Hepatocyte (in vitro differentiated cells): ENCODE measurements at regions not wholly inside any gene's neighbourhood (a gene's known extent, or its start where the extent isn't known, plus 50 kb on each side); places are given as distances from the start of the nearest gene placed in this dataset.
"Not testable (repeated sequence)": the region's sequence is repeated elsewhere in the genome, so short reads cannot be mapped to it uniquely, and the experiment has no call there.

Experiments used
- DNase-seq: peaks from one replicate; pipeline ENCODE4 v3.0.0-alpha.2; 2016; ENCODE audit warnings: low spot score
- H2AFZ ChIP-seq: fragments of 200-600 bp; sonication (generic); 2 replicates; pipeline ENCODE4 v1.6.0; 2016; ENCODE audit warnings: antibody characterized with exemption, mild to moderate bottlenecking
- H3K27ac ChIP-seq: fragments of 200-600 bp; sonication (generic); 2 replicates; pipeline ENCODE4 v1.5.1; 2016; ENCODE audit warnings: mild to moderate bottlenecking
- H3K27me3 ChIP-seq: fragments of 200-600 bp; sonication (generic); 2 replicates; pipeline ENCODE4 v1.6.1; 2016
- H3K36me3 ChIP-seq: fragments of 200-600 bp; sonication (generic); replicated peaks from 2 replicates; pipeline ENCODE4 v1.5.1; 2016; ENCODE audit warnings: low read depth; ENCODE audit not compliant: insufficient read depth
- H3K4me1 ChIP-seq: fragments of 200-600 bp; sonication (generic); 2 replicates; pipeline ENCODE4 v1.5.1; 2016; ENCODE audit warnings: mild to moderate bottlenecking, moderate library complexity; ENCODE audit not compliant: insufficient read depth
- H3K4me2 ChIP-seq: fragments of 200-600 bp; sonication (generic); 2 replicates; pipeline ENCODE4 v1.6.0; 2016
- H3K4me3 ChIP-seq: fragments of 200-600 bp; sonication (generic); 2 replicates; pipeline ENCODE4 v1.5.1; 2016; ENCODE audit warnings: mild to moderate bottlenecking
- H3K79me2 ChIP-seq: fragments of 200-600 bp; sonication (generic); 2 replicates; pipeline ENCODE4 v1.6.0; 2017; ENCODE audit warnings: mild to moderate bottlenecking
- H3K9me2 ChIP-seq: fragments of 200-600 bp; sonication (generic); replicated peaks from 2 replicates; pipeline ENCODE4 v1.6.0; 2017; ENCODE audit warnings: mild to moderate bottlenecking; ENCODE audit not compliant: insufficient read depth
- H3K9me3 ChIP-seq: fragments of 200-600 bp; sonication (generic); 2 replicates; pipeline ENCODE4 v1.5.1; 2016; ENCODE audit warnings: low read depth, mild to moderate bottlenecking
- H4K20me1 ChIP-seq: fragments of 200-600 bp; sonication (generic); 2 replicates; pipeline ENCODE4 v1.6.0; 2016; ENCODE audit warnings: mild to moderate bottlenecking; ENCODE audit not compliant: insufficient read depth, poor library complexity, severe bottlenecking
- EZH2 ChIP-seq: fragments of 200-600 bp; sonication (generic); IDR thresholded peaks from 2 replicates; pipeline ENCODE4 v1.6.1; 2016; ENCODE audit warnings: antibody characterized with exemption, mild to moderate bottlenecking, borderline replicate concordance
- EZH2phosphoT487 ChIP-seq: fragments of 200-600 bp; sonication (generic); IDR thresholded peaks from one replicate; pipeline ENCODE4 v1.6.1; 2018; ENCODE audit warnings: antibody characterized with exemption, mild to moderate bottlenecking, low read depth, moderate library complexity; ENCODE audit not compliant: unreplicated experiment, severe bottlenecking
- WGBS: methylation state at CpG from one replicate; pipeline ENCODE4 v1.1.6; 2016; ENCODE audit warnings: low lambda C conversion rate; ENCODE audit errors: missing lambda C conversion rate; 5-methylcytosine and 5-hydroxymethylcytosine counted together
- TF ChIP-seq, protein P1 (sequence below): fragments of 200-600 bp; sonication (generic); IDR thresholded peaks from 2 replicates; pipeline ENCODE4 v1.5.1; 2016; ENCODE audit warnings: antibody characterized with exemption, mild to moderate bottlenecking; ENCODE audit not compliant: poor library complexity

DNA sequence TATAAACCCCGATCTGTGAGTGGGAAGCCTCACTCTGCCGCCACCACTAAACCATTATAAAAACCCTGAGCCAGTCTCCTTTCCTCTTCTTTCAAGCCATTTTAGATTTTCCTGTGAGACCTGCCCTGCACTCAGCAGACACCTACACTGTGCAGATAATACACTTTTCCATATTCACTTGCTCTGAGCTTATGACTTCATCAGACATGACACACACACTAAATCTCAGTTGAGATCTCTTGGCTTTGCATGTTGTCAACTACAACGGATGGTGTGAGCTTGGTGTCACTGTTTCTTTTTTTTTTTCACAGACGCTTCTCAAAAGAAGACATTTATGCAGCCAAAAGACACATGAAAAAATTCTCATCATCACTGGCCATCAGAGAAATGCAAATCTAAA, 814.3 kb downstream of the TMEM121 start:
- H3K79me2 ChIP-seq, H4K20me1 ChIP-seq, H2AFZ ChIP-seq, H3K4me2 ChIP-seq, H3K27me3 ChIP-seq, DNase-seq, H3K4me3 ChIP-seq, H3K4me1 ChIP-seq, H3K9me2 ChIP-seq, H3K36me3 ChIP-seq, H3K27ac ChIP-seq: not testable (repeated sequence)
- H3K9me3 ChIP-seq, result peaks cover 22% of the 10 kb centered on the region
- 59% methylated on average over 3 of the region's 4 CpGs for WGBS

DNA sequence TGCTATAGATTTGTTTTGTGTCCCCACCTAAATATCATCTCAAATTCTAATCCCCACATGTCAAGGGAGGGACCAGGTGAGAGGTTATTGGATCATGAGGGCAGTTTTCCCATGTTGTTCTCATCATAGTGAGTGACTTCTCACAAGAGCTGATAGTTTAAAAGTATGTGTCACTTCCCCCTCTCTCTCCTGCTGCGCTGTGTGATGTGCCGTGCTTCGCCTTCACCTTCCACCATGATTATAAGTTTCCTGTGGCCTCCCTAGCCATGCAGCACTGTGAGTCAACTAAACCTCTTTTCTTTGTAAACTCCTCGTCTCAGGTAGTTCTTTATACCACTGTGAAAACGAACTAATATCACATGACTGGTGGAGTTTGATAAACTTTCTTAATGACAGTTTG, 814.8 kb downstream of the TMEM121 start:
- not testable (repeated sequence) for H3K4me3 ChIP-seq, H3K79me2 ChIP-seq, H4K20me1 ChIP-seq, H2AFZ ChIP-seq, H3K4me2 ChIP-seq, H3K27me3 ChIP-seq, DNase-seq, H3K27ac ChIP-seq, H3K4me1 ChIP-seq, H3K36me3 ChIP-seq, H3K9me2 ChIP-seq
- H3K9me3 ChIP-seq, result peaks cover 27% of the 10 kb centered on the region
- WGBS, result 66% methylated on average over 5 of the region's 5 CpGs

DNA sequence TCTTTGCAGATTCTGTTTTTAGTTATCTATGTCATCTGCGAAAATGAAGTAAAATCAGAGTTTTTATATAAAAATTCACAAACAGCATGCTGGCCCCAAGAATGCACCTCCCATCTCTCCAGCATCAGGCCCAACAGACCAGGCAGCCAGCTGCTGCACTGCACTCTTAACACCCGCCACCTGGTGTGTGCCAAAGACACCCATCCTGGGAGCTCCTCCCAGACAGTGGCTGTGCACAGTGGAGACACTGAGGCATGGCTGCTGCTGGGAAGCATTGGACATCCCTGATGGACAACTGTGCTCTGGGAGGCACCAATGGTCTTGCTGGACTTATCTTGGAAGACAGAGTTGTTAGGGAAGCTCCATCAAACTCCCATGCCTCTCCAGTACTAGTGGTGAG, 817.2 kb downstream of the TMEM121 start:
- Histone ChIP-seq H3K9me3 (peaks cover 51% of the 10 kb centered on the region), H3K27me3 (no peaks in the 10 kb centered on the region), H3K27ac (no peak overlapping the region), H3K36me3 (no peaks in the 10 kb centered on the region), H2AFZ (no peak overlapping the region), H3K4me1 (no peaks in the 10 kb centered on the region), H3K4me3 (no peak overlapping the region), H3K9me2 (no peaks in the 10 kb centered on the region), H3K4me2 (no peak overlapping the region), H3K79me2 (no peaks in the 10 kb centered on the region), H4K20me1 (no peaks in the 10 kb centered on the region)
- no peak for DNase-seq
- no peak for TF ChIP-seq EZH2phosphoT487
- WGBS, result 57% methylated on average over 2 of the region's 2 CpGs

DNA sequence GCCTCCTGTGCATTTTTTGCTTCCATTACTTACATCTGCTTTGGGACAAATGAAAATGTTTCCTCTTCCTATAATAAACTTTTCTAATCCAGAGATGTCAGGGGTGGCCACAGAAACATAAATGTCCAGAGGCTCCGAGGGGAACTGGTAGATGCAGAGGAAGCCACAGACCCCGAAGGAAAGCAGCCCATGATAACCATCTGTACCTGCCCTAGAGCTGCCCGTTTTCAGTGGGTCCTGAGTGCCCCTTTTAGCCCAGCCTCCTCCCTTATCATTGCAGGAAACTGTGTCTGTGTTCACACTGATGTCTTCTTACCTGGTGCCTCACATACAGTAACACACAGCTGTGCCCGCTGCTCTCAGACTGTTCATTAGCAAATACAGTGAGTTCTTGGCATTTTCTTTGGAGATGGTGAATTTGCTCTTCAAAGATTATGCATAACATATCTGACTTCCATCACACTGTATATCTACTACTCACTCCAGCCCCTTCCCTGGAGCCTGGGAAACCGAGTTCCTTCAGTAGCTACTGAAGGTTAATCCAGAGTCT, 817.8 kb downstream of the TMEM121 start:
- 42% methylated on average over 5 of the region's 5 CpGs for WGBS
- H3K79me2 ChIP-seq, DNase-seq, H3K4me2 ChIP-seq, H4K20me1 ChIP-seq, H3K27ac ChIP-seq, H3K27me3 ChIP-seq, H2AFZ ChIP-seq, H3K36me3 ChIP-seq, H3K9me2 ChIP-seq, H3K4me1 ChIP-seq, H3K4me3 ChIP-seq: not testable (repeated sequence)
- peaks cover 52% of the 10 kb centered on the region for H3K9me3 ChIP-seq

DNA sequence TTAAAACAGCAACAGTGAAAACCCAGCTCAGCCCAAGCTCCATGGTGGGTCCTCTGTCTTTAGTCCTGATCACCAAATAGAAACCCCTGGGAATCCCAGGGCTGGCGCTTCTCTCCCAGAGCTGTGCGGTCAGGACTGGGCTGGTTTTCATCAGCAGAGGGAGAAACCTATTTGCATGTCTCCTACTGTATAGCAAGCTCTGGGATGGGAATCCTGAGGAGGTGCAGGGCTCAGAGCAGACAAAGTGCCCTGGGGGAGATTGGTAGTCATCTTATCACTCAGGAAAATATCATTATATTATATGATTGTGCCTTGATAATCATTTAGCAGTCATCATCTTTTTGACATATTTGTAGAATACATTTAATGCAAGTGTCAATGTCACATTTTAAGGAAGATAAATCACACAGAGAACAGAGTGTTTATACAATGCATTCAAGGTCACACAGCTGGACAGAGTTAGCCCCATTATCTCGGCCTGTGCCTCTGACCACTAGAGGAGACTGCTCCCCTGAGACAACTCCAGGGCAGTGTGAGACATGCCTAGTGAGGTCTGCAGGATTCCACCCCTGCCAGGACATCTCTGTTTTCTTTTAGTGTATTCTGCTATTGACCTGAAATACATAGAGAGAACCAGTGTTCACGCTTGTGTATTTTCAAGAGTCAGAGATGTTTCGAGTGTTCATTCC, 818.6 kb downstream of the TMEM121 start:
- H3K4me3 ChIP-seq, H3K27me3 ChIP-seq, H4K20me1 ChIP-seq, H3K4me1 ChIP-seq, DNase-seq, H2AFZ ChIP-seq, H3K9me2 ChIP-seq, H3K27ac ChIP-seq, H3K36me3 ChIP-seq, H3K79me2 ChIP-seq, H3K4me2 ChIP-seq: not testable (repeated sequence)
- 73% methylated on average over 5 of the region's 5 CpGs for WGBS
- H3K9me3 ChIP-seq, result peaks cover 52% of the 10 kb centered on the region

DNA sequence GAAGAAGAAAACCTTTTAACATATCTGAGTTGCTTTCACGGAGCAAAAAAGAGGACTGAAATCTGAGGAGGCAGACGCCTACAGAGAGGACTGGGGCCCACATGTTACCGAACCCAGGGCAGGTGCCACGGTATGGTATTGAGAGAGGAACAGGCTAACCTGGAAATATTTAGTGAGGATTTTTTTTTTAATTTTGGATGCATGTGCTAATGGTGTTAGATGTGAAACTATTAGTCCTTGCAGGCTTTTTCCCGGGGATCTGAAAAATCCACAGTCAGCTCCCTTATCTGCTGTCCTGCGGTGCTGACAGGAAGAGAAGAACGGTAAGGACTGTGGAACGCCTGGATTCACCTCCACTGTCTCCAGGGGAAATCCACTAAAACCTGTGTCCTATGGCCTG, 819.7 kb downstream of the TMEM121 start:
- no peaks in the 10 kb centered on the region for H3K79me2 ChIP-seq

More for the DNA sequence above, 819.7 kb downstream of the TMEM121 start:
- Histone ChIP-seq H3K9me2 (no peaks in the 10 kb centered on the region), H3K27me3 (no peaks in the 10 kb centered on the region), H3K4me2 (no peak overlapping the region), H3K4me1 (no peaks in the 10 kb centered on the region), H4K20me1 (no peaks in the 10 kb centered on the region), H3K27ac (no peak overlapping the region), H3K9me3 (peaks cover 47% of the 10 kb centered on the region), H2AFZ (no peak overlapping the region), H3K4me3 (no peak overlapping the region), H3K36me3 (no peaks in the 10 kb centered on the region)
- no peak for TF ChIP-seq EZH2phosphoT487
- TF ChIP-seq EZH2, result no peak
- TF ChIP-seq, protein P1, sequence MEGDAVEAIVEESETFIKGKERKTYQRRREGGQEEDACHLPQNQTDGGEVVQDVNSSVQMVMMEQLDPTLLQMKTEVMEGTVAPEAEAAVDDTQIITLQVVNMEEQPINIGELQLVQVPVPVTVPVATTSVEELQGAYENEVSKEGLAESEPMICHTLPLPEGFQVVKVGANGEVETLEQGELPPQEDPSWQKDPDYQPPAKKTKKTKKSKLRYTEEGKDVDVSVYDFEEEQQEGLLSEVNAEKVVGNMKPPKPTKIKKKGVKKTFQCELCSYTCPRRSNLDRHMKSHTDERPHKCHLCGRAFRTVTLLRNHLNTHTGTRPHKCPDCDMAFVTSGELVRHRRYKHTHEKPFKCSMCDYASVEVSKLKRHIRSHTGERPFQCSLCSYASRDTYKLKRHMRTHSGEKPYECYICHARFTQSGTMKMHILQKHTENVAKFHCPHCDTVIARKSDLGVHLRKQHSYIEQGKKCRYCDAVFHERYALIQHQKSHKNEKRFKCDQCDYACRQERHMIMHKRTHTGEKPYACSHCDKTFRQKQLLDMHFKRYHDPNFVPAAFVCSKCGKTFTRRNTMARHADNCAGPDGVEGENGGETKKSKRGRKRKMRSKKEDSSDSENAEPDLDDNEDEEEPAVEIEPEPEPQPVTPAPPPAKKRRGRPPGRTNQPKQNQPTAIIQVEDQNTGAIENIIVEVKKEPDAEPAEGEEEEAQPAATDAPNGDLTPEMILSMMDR, result no peak
- WGBS, result 69% methylated on average over 8 of the region's 8 CpGs
- DNase-seq, result no peak
